ENCODE measurements at regions not wholly inside any gene's neighbourhood (a gene's known extent, or its start where the extent isn't known, plus 50 kb on each side); places are given as distances from the start of the nearest gene placed in this dataset.

- no peak overlapping the region for H3K4me3 ChIP-seq
- no peak for TF ChIP-seq CTCF (IDR thresholded peaks at IDR 0.05)
- intact Hi-C loops (cut with DNase I), result no loop called here
- H3K27ac ChIP-seq, result no peak overlapping the region
- H3K27me3 ChIP-seq, result peaks cover 5% of the 10 kb centered on the region
- DNase-seq (no peak), ATAC-seq (no peak)
- no peaks in the 10 kb centered on the region for H3K9me3 ChIP-seq
- no peaks in the 10 kb centered on the region for H3K36me3 ChIP-seq
- no peaks in the 10 kb centered on the region for H3K4me1 ChIP-seq
These were observed 408.8 kb upstream of the IRX1 start for GRCh38 chr5:3186736-3187405.

- no peak for ATAC-seq
- intact Hi-C loops (cut with DNase I), result no loop called here
- Histone ChIP-seq H3K4me1 (no peaks in the 10 kb centered on the region), H3K27me3 (peaks cover 5% of the 10 kb centered on the region), H3K4me3 (no peak overlapping the region), H3K27ac (no peak overlapping the region), H3K36me3 (no peaks in the 10 kb centered on the region), H3K9me3 (no peaks in the 10 kb centered on the region)
- no peak for DNase-seq
- no peak for TF ChIP-seq CTCF (IDR thresholded peaks at IDR 0.05)
These were observed 409.5 kb upstream of the IRX1 start for GRCh38 chr5:3186156-3186555.

- DNase-seq (no peak), ATAC-seq (no peak)
- Histone ChIP-seq H3K27me3 (peaks cover 5% of the 10 kb centered on the region), H3K4me1 (no peaks in the 10 kb centered on the region), H3K27ac (no peak overlapping the region), H3K4me3 (no peak overlapping the region), H3K36me3 (no peaks in the 10 kb centered on the region), H3K9me3 (no peaks in the 10 kb centered on the region)
- intact Hi-C loops (cut with DNase I), result no loop called here
- TF ChIP-seq CTCF (IDR thresholded peaks at IDR 0.05), result no peak
These were observed 410.1 kb upstream of the IRX1 start for GRCh38 chr5:3185488-3185887.

- no peaks in the 10 kb centered on the region for H3K36me3 ChIP-seq
- no peak overlapping the region for H3K4me3 ChIP-seq
- no peak overlapping the region for H3K27ac ChIP-seq
- no peaks in the 10 kb centered on the region for H3K4me1 ChIP-seq
- no peak for TF ChIP-seq CTCF (IDR thresholded peaks at IDR 0.05)
- peaks cover 5% of the 10 kb centered on the region for H3K27me3 ChIP-seq
- H3K9me3 ChIP-seq, result no peaks in the 10 kb centered on the region
- intact Hi-C loops (cut with DNase I), result no loop called here
- ATAC-seq (no peak), DNase-seq (no peak)
These were observed 413.3 kb upstream of the IRX1 start for GRCh38 chr5:3182133-3182876.

GRCh38 chr5:3181671-3182070, 414.0 kb upstream of the IRX1 start:
- TF ChIP-seq CTCF (IDR thresholded peaks at IDR 0.05), result no peak
- Histone ChIP-seq H3K4me3 (no peak overlapping the region), H3K27ac (no peak overlapping the region), H3K36me3 (no peaks in the 10 kb centered on the region), H3K27me3 (no peaks in the 10 kb centered on the region), H3K4me1 (no peaks in the 10 kb centered on the region), H3K9me3 (no peaks in the 10 kb centered on the region)
- intact Hi-C loops (cut with DNase I), result no loop called here
- ATAC-seq, result no peak
- DNase-seq, result no peak

All from upper lobe of right lung (tissue), 1 donor.